ENCODE measurements at regions not wholly inside any gene's neighbourhood (a gene's known extent, or its start where the extent isn't known, plus 50 kb on each side); places are given as distances from the start of the nearest gene placed in this dataset.

GRCh38 chr5:164580155-164580554 is 1074.7 kb downstream of the MAT2B start:
- Histone ChIP-seq H3K27me3 (no peaks in the 10 kb centered on the region), H3K4me3 (no peak overlapping the region), H3K36me3 (no peaks in the 10 kb centered on the region), H3K4me1 (no peaks in the 10 kb centered on the region), H3K9me3 (no peaks in the 10 kb centered on the region), H3K27ac (no peak overlapping the region)
- DNase-seq (ENCODE audit: low spot score) = no peak
- TF ChIP-seq CTCF (IDR thresholded peaks at IDR 0.05) = no peak

GRCh38 chr5:164581889-164582288 is 1076.5 kb downstream of the MAT2B start:
- no peak overlapping the region for H3K27ac ChIP-seq
- H3K4me1 ChIP-seq = no peaks in the 10 kb centered on the region
- no peaks in the 10 kb centered on the region for H3K9me3 ChIP-seq
- H3K4me3 ChIP-seq = no peak overlapping the region
- no peaks in the 10 kb centered on the region for H3K27me3 ChIP-seq
- TF ChIP-seq CTCF (IDR thresholded peaks at IDR 0.05) = no peak
- no peaks in the 10 kb centered on the region for H3K36me3 ChIP-seq
- DNase-seq (ENCODE audit: low spot score) = no peak

GRCh38 chr5:164593982-164594381 is 1088.6 kb downstream of the MAT2B start:
- Histone ChIP-seq H3K4me3 (no peak overlapping the region), H3K9me3 (no peaks in the 10 kb centered on the region), H3K27ac (no peak overlapping the region), H3K4me1 (no peaks in the 10 kb centered on the region), H3K36me3 (no peaks in the 10 kb centered on the region), H3K27me3 (no peaks in the 10 kb centered on the region)
- no peak for TF ChIP-seq CTCF (IDR thresholded peaks at IDR 0.05)
- DNase-seq (ENCODE audit: low spot score) = no peak

GRCh38 chr5:164597293-164597900 is 1092.0 kb downstream of the MAT2B start:
- no peak overlapping the region for H3K4me3 ChIP-seq
- no peaks in the 10 kb centered on the region for H3K27me3 ChIP-seq
- H3K4me1 ChIP-seq = no peaks in the 10 kb centered on the region
- H3K9me3 ChIP-seq = no peaks in the 10 kb centered on the region
- no peak overlapping the region for H3K27ac ChIP-seq
- H3K36me3 ChIP-seq = no peaks in the 10 kb centered on the region
- TF ChIP-seq CTCF (IDR thresholded peaks at IDR 0.05) = no peak
- DNase-seq (ENCODE audit: low spot score) = no peak

- H3K4me3 ChIP-seq = no peak overlapping the region
Measured at GRCh38 chr5:164600274-164600673, 1094.9 kb downstream of the MAT2B start.

More at GRCh38 chr5:164600274-164600673, 1094.9 kb downstream of the MAT2B start:
- H3K9me3 ChIP-seq = no peaks in the 10 kb centered on the region
- no peaks in the 10 kb centered on the region for H3K27me3 ChIP-seq
- no peak overlapping the region for H3K27ac ChIP-seq
- no peak for TF ChIP-seq CTCF (IDR thresholded peaks at IDR 0.05)
- no peaks in the 10 kb centered on the region for H3K4me1 ChIP-seq
- H3K36me3 ChIP-seq = no peaks in the 10 kb centered on the region
- DNase-seq (ENCODE audit: low spot score) = no peak
